Lower leg skin (tissue), 4 donors: ENCODE measurements at regions not wholly inside any gene's neighbourhood (a gene's known extent, or its start where the extent isn't known, plus 50 kb on each side); places are given as distances from the start of the nearest gene placed in this dataset.

Source experiments
- DNase-seq, 2 donors: peaks; one replicate each; pipeline ENCODE4 v3.0.0-alpha.2; 2019; ENCODE audit warnings: low spot score in 2 of 2
- H3K4me3 ChIP-seq: fragments of 200-600 bp; sonication (generic); 2 replicates; pipeline ENCODE4 v1.5.1; 2017; ENCODE audit warnings: mild to moderate bottlenecking, low read depth; ENCODE audit not compliant: poor library complexity, severe bottlenecking
- POLR2A ChIP-seq, 2 donors: fragments of 450-650 bp; IDR thresholded peaks; one replicate each; pipeline ENCODE4 v1.6.1; 2016 to 2017; ENCODE audit warnings: antibody characterized with exemption in 2 of 2, mild to moderate bottlenecking in 1 of 2, moderate library complexity in 1 of 2
- WGBS, 2 donors: methylation state at CpG; one replicate each; pipeline ENCODE4 v1.1.5; 2018; 5-methylcytosine and 5-hydroxymethylcytosine counted together
- intact Hi-C: fragments of 100-400 bp; cut with DNase I; formaldehyde crosslinking; loops from one replicate; pipeline ENCODE4 v1.15.0; 2023; ENCODE audit warnings: low total_unique reads
- TF ChIP-seq, protein P1 (sequence below), 3 donors: fragments of 450-650 bp; IDR thresholded peaks; one replicate each; pipeline ENCODE4 v1.5.1; 2016; ENCODE audit warnings: antibody characterized with exemption in 3 of 3, mild to moderate bottlenecking in 3 of 3, moderate library complexity in 2 of 3

DNA sequence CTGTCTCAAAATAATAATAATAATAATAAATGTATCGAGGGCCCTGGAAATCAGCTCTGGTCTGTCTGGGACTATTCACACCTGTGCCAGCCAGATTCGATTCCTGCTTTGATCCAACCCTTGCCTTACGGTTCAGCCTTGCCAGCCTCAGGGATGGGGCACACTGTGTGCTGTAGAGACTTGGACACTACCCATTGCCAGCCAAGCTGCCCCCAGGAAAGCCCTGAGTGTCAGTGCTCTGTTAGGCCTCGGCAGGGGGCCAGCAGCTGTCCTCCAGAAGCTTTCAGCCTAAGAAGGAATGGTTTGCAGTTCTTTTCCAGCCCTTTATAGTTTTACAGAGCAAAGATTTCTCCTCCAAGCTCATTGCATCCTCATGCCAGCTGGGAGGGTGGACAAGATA is 96.2 kb upstream of the RUNX3 start:
- H3K4me3 ChIP-seq, result no peak overlapping the region
- TF ChIP-seq POLR2A (IDR thresholded peaks at IDR 0.05), result no peak
- TF ChIP-seq, protein P1, sequence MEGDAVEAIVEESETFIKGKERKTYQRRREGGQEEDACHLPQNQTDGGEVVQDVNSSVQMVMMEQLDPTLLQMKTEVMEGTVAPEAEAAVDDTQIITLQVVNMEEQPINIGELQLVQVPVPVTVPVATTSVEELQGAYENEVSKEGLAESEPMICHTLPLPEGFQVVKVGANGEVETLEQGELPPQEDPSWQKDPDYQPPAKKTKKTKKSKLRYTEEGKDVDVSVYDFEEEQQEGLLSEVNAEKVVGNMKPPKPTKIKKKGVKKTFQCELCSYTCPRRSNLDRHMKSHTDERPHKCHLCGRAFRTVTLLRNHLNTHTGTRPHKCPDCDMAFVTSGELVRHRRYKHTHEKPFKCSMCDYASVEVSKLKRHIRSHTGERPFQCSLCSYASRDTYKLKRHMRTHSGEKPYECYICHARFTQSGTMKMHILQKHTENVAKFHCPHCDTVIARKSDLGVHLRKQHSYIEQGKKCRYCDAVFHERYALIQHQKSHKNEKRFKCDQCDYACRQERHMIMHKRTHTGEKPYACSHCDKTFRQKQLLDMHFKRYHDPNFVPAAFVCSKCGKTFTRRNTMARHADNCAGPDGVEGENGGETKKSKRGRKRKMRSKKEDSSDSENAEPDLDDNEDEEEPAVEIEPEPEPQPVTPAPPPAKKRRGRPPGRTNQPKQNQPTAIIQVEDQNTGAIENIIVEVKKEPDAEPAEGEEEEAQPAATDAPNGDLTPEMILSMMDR (IDR thresholded peaks at IDR 0.05), result no peak
- intact Hi-C loops, result no loop called here
- 88 to 91% methylated on average over 4 of the region's 4 CpGs for WGBS, 2 donors
- DNase-seq, result no peak

DNA sequence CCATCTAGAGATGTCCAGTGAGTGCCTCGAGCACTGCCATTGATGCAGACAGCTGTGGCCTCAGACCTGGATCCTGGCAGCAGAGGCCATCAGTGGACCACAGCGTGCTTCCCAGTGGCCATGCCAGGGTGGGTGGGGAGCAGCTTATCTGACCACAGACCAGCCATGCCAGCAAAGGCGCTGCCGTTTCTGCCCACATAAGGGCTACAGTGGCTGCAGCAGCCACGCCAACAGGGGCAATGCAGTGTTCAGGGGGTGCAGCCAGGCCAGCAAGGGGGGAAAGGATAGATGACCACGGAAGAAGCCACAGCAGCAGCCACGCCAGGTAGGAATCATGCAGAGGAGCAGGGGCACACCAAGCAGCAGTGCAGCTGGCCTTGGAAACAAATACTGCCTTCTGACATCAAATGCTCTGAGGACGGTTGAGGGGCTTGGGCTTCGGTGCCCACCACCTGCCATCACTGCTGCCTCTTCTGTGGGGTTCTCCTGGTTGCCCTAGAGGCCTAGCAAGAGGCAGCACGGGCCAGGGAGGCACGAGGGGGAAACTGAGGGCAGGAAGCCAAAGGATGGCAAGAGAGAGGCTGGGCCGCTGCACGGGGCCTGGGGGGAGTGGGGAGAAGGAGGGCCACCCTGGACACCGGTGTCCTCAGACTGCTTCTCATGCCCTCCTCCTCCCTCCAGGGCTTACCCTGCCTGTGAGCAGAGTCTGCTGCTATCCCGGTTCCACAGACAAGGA is 94.7 kb upstream of the RUNX3 start:
- no peak for DNase-seq
- WGBS, 2 donors, result 78 to 83% methylated on average over 13 to 15 of the region's 15 CpGs
- H3K4me3 ChIP-seq, result no peak overlapping the region
- TF ChIP-seq POLR2A (IDR thresholded peaks at IDR 0.05), result no peak
- TF ChIP-seq, protein P1 (IDR thresholded peaks at IDR 0.05), result no peak
- intact Hi-C loops, result no loop called here

DNA sequence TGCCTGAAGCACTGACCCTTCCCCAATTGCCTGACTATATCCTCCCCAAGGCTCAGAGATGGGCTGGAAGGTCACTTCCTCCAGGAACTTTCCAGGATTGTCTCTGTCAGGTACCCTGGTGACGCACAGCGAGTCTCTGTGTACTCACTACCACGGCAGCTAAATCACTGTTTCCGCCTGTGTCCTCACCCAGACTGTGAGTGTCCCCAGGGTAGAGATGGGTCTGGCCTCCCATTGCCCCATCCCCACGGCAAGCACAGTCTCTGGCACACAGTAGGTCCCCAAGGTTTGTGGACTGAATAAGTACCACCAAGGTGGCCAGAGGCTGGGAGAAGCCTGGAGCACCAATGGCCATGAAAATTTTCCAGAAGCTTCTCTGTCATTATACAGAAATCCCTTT is 93.8 kb upstream of the RUNX3 start:
- TF ChIP-seq, protein P1 (IDR thresholded peaks at IDR 0.05), result no peak
- no peak for TF ChIP-seq POLR2A (IDR thresholded peaks at IDR 0.05)
- no peak overlapping the region for H3K4me3 ChIP-seq
- WGBS, 2 donors, result 89 to 91% methylated on average over 5 of the region's 5 CpGs
- intact Hi-C loops, result no loop called here
- no peak for DNase-seq

DNA sequence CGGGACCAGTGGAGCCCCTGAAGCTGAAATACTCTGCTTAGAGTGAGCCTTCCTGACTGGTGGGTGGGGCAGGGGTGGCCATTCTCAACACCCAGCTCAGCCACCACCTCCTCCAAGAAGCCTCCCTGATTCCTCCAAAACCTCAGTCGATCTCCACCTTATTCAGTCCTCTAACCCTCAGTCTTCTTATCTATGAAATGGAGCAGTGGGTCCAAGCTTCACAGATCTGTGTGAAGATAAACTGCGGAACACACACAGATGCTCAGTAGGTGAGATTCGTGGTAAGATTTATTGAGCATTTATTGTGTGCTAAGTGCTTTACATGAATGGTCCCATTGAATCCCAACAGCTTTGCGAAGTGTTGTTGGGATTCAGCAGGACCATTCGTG is 93.1 kb upstream of the RUNX3 start:
- DNase-seq, result no peak
- TF ChIP-seq, protein P1 (IDR thresholded peaks at IDR 0.05), result no peak
- no peak for TF ChIP-seq POLR2A (IDR thresholded peaks at IDR 0.05)
- 78 to 80% methylated on average over 6 of the region's 6 CpGs for WGBS, 2 donors
- intact Hi-C loops, result no loop called here
- no peak overlapping the region for H3K4me3 ChIP-seq

DNA sequence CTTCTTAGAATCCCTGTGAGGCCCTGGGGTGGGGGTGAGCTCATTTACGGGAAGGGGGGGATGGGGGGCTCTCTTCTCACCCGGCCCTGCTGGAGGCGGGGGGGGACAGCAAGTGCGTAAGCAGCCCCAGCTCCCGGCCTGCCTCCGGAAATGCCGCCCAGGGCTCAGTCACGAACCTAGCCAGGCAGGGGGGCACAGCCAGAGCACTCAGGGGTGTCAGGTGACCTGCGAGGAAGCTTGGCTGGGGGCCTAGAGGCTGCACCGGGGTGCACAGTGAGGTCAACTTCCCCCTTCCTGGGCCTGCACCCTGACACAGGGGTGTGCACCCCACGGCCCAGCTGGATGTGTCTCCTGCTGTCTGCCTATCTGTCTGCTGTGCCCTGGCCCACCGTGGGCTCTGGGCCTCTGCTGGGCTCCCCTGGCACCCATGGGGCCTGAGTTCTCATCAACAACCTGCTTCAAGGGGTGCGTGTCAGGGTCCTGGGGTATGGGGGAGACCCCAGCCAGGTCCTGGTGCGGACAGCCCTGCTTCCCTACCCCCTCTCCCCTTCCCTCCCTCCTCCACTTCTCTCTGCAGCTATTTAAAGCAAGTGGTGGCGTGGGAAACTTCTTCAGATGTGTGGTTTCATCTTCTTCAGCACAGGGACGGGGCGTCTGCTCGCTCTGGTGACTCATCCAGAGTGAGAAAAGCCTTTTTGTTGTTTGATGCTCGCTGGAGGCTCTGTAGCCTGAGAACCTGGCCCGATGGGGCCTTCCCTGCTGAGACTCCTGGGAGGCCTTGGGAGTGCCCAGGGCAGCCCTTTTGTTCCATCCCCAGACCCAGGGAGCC is 92.5 kb upstream of the RUNX3 start:
- TF ChIP-seq, protein P1 (IDR thresholded peaks at IDR 0.05), result no peak
- no peak for TF ChIP-seq POLR2A (IDR thresholded peaks at IDR 0.05)
- peak; percentile 62 to 95 for DNase-seq
- no peak overlapping the region for H3K4me3 ChIP-seq
- 25 to 35% methylated on average over 8 to 18 of the region's 20 CpGs for WGBS, 2 donors
- intact Hi-C loops, result no loop called here
